GM18507 (cell line): ENCODE measurements at regions not wholly inside any gene's neighbourhood (a gene's known extent, or its start where the extent isn't known, plus 50 kb on each side); places are given as distances from the start of the nearest gene placed in this dataset.
A peak's percentile ranks its signal among the peaks of the same experiment; 100 is the strongest.

Experiments
- DNase-seq: peaks from one replicate; pipeline ENCODE4 v3.0.0; 2011; ENCODE audit warnings: low read depth; ENCODE audit not compliant: insufficient read length; ENCODE audit errors: extremely low spot score
- FAIRE-seq: peaks from 2 replicates; lab custom pipeline; 2011; peaks lifted over from hg19 to GRCh38; lab: Jason Lieb, UNC

DNA sequence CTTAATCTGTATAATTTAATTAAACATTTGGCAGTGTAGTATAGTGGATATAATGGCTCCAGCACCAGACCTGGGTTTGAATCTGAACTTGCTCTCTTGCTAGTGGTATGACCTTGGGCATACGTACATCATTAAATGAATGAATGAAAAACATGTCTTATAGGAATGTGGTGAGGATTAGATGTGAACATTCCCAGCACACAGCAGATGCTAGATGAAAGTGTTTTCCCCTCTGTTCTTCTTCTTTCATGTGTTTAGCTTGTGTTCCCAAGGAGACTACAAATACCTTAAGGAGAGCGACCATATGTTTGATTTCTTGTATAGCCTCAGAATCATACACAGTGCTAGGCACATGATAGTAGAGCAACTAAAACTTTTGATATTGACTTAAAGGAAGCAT lies 56.5 kb downstream of the CT47B1 start:
- DNase-seq: no peak
- FAIRE-seq: no peak

DNA sequence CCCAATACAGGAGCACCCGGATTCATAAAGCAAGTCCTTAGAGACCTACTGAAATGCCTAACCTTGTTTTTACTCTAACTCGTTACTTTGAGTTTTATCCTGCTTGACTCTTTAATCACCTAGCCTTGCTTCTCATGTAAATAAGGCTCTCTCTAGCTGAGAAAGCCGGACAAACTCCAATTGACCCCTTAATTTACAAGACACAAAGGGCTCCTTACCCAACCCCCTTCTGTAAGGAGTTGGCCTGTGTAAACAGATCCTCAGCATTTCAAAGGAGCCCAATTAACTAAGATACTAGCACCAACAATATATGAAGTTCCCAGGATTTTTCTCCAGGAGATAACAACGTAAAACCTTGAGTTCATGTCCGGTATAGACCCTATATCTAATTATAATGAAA lies 61.7 kb downstream of the CT47B1 start:
- FAIRE-seq (no peak), DNase-seq (no peak)

DNA sequence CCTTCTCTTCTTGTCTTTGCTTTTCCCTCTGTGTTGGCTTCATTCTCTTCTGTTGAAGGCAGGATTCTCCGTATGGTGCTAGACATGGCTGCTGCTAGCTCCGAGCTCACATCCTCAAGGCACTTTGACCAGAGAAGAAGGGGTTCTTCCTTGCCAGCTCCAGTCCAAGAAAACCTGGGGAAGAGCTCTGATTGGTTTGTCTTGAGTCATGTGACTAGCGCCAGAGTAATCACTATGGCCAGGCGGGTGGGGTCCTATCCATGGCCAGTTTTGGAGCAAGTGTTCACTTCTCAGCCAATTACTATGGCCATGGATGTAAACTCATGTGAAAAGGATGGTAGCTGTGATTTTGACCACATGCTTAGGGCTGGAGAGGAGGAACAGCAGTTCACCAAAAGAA lies 74.2 kb downstream of the CT47B1 start:
- DNase-seq (no peak), FAIRE-seq (no peak)

DNA sequence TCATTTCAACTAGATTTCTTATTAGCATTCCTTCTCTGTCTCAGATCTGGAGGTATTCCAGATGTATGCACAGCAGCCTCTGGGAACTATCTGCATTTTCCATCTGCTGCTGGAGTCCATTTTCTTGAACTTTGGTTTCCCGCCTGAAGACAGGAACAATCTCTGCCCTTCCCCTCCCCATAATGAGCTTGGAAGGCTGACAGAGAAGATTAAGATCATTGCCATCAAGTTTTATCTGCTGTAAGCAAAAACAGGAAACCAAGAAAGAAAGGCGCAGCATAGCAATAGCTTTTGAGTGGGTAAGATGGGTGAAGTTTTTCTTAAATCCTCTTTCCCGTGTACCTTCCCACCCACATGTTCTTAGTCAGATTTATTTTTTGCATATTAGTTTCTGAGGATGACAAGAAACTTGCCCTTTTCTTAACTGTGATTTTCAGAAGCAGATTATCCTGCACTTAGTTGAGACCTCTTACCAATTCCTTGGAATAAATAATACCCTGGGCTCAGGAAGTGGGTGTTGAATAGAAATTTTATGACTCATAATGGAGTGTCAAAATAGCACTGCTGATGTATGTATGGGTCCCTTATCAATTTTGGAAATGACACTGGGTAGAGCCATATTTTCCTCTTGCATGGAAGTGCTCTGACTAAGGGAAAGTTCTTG lies 78.3 kb downstream of the CT47B1 start:
- FAIRE-seq (no peak), DNase-seq (no peak)

DNA sequence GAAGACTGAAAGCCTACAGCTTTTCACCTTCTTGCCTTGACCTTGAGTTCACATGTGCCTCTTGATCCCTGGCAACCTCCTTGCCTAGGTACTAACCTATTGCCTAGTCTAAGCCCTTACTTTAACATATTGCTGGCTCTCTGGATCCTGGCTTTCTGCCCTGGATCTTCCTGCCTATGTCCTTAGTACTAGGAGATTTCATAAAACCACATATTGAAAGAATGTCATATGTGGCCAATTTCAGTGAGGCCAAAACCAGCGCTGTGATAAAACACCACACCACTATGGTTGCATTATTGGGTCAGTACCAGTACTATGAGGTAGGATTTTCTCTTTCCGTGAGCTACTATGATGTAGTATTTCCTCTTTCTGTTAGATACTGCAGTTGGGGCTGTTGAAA lies 80.4 kb downstream of the CT47B1 start:
- no peak for FAIRE-seq
- no peak for DNase-seq

DNA sequence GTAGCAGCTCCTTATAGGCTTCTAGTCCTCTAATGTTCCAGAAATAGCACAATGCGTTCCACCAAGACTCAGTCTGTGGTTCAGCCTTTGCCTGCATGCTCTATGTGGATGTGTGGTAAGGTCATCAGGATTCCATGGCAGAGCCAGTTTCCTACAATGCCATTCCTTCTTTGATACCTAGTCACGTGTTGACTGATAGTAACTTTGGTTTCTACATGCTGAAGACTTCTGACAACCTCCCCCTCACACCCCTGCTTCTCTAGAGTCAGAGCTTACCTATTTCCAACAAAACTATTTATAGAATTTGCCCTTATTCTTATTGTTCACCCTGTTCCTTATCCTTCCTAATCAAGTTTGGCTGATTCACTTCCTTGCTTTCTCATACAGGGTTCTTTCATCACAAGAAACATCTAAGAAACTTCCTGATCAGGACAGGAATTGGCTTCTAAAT lies 81.1 kb downstream of the CT47B1 start:
- no peak for FAIRE-seq
- DNase-seq: no peak

DNA sequence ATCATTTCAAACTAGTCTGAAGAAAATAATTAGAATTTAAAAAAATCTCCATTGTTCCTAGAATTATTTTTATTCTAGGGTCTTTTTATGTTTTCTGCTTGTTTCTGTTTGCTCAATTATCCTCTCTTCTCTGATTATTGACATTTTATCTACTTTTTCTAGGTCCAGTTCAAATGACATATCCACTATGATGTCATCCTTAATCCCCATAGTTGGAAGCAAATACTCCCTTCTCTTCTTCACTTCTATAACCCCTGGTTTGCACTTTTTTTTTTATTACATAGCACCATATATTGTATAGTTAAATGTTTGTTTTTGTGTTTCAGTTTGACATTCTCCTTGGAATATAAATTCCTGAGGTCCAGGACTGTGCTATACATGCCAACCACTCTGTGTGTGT lies 82.6 kb downstream of the CT47B1 start:
- FAIRE-seq: no peak

DNA sequence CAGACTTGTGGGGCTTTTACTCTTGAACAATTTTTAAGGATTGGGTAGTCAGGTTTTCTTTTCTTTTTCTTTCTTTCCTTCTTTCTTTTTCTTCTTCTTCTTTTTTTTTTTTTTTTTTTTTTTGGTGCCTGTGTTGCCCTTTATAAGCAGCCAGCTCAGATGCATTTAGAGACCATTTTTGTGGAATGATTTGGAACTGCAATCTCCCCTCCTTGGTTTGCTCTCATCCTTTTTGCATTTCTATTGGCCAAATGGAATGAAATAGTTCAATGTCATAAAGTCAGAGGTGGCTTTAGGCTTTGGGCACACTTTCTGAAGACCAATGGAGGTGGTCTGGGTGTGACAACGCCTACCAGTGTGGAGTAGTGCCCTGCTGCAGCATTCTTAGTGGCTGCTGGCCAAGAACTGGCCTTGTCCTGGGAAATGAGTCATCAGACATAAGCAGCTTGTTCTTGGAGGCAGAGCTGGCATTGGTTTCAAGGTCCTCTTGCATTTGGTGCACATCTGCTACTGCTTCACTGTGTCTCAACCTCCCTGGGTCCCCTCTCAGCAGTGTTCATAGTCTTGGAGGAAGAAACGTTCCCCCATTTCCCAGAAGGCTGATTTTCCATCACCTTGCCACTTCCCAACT lies 84.5 kb downstream of the CT47B1 start:
- DNase-seq (no peak), FAIRE-seq (no peak)

More for the DNA sequence above, 82.6 kb downstream of the CT47B1 start:
- DNase-seq: no peak

DNA sequence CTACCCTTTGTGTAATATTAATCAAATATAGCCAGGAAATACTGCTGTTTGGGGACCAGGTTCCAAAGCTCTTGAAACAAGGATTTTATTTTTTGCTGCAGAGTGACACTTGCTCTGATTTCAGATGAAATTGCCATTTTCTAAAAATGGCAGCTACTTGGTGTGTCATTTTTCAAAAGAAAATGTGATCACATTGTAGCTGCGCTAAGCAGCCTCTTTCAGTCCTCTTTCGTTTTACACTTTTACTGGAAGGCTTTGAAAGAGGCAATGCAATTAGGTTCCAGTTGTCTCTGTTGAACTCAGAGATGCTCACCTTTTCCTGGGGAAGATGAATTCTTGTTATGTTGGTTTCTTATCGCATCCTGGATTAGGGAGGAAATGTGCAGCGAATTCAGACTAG lies 85.1 kb downstream of the CT47B1 start:
- FAIRE-seq (no peak), DNase-seq (no peak)

DNA sequence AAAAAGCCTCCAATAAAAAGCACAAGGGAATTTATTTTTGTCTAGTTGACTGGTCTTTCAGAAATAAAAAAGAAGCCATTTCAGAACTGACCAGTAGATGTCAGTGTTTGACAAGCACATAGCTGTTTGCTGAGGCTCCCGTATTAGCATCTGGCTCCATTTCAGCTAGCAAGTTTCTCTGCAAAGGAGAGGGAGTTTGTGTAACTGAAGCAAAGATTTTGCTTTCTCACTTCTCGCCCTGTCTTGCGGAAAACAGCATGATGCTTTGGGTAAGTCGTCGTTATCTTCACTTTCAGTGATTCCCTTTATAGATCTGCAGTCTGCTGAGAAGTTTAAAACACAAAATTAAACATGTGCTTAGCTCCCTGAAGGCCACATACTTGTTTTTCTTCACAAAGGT lies 85.5 kb downstream of the CT47B1 start:
- DNase-seq (peak; percentile 9), FAIRE-seq (peak; percentile 91)

DNA sequence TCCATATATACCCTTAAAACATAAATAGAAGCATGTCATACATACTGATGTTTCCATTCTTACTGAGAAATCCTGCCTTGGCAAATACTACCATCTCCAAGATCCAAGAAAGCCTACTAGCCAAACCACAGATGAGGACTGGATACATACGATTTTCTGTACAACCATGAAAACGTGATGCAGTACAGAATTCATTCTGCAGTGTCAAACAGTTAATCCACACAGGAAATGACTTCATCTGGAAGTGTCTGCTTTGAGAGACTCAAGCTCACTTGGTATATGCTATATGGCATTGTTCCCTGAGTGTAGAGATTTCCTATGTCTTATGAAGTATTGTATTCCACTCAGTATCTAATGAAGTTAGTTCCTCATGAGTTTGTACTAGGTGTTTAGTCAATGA lies 94.3 kb downstream of the CT47B1 start:
- FAIRE-seq (no peak), DNase-seq (no peak)

DNA sequence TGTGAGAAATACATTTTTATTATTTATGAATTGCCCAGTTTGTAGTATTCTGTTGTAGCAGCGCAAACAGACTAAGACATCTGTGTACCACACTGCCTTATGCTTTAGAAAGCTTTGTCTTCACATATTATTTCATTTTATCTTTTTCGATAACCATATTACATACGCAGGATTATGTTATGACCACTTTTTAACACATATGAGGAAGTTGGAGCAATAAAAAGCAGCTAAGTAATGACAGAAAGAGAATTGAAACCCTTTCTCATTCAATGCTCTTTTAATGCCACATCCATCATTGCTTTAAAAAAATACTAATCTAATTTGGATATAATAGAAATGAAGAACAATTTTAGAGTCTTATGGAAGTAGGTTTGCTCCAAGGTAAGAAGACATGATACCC lies 99.7 kb downstream of the CT47B1 start:
- no peak for DNase-seq
- no peak for FAIRE-seq

DNA sequence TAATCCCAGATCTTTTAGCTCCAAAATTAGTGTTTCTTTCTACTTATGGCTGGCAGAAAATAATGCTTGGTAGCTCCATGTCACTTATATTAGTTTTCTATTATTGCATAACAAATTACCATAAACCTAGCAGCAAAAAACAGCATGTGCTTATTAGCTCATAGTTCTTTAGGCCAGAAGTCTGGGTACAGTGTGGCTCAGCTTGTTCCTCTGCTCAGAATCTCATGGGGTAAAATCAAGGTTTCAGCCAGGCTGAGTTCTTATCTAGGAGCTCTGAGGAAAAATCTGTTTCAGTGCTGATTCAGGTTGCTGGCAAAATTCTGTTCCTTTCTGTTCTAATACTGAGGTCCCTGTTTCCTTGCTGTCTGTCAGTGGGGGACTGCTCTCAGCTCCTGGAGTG lies 101.1 kb downstream of the CT47B1 start:
- DNase-seq: no peak
- FAIRE-seq: peak; percentile 51

DNA sequence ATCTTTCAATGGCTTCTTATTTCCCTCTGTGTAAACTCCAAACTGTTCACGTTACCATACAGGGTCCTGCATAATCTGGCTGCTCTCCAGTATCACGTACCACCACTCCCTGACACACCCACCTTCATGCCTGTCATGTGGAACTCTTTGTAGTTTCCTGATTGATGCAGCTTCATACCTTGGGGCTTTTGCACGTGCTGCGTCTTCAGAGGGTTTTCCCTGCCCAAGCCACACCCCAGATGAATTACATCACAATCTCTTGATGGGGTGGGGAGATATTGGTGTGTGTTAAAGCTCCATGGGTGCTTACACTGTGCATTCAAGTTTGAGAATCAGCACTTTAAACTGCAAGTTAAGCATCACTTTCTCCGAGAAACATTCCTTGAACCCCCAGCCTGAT lies 101.9 kb downstream of the CT47B1 start:
- DNase-seq (no peak), FAIRE-seq (no peak)

DNA sequence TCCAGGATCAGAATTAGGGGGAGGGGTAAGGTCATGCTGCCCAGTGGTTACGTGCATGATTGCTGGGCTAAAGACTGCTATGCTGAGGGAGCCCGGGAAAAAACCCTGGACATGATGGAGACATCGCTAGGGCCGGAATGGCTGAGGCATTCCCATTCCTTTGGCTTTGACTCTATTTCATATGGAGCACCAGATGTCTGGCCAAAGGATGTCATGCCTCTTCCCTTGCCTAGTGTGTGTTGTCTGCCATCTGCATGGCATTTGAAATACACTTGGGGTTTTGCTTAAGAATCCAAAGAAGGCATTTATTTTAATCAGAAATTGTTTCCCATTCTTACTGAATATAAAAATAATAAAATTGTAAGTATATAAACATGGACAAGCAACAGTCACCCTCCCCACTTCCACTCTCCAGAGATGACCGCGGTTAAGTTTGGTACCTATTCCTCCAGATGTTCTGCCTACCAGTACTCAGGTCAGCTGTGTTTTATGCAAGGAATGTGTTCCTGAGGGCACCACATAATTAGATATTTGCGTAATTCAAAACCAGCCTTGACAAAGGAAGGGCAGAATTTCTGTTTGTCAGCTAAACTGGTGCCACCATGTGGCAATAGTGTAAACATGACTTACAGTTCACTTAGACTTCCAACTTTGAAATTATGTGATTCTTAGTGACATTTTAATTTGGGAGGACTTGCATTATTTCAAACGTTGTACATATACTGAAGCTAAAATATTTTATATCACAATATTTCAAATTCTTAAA lies 105.9 kb downstream of the CT47B1 start:
- peak; percentile 87 for FAIRE-seq
- no peak for DNase-seq

DNA sequence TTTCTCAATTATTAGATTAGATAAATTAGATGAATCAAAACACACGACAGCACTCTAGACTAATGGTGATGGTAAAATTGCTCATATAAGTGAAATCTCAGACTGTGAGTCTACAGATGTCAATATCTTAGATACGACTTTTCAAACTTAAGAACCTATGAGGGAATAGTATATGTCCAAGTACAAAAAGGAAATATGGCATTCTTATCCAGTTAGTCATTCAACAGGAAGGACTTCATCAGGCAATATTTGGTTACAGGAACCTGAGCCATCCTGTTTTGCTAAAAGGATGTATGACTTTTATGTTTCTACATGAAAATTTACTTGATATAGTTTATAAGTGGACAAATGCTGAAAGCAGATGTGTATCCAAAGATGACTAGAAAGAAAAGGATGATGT lies 107.0 kb downstream of the CT47B1 start:
- FAIRE-seq (no peak), DNase-seq (no peak)

DNA sequence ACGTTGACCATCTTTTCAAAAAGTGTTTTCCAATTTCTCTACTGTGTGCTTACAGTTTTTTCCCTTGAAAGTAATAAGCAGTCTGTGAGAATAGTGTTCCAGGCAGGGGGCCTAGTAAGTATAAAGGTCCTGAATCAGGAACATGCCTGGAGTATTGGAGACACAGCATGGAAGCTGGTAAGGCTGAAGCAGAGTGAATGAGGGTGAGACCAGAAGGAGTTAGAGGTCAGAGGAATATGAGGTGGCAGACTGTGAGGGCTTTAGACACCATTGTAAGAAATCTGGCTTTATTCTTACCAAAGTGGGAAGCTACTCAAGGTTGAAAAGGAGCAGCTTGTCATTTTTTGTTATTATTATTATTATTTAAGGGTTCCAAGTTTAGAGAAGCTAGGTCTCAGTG lies 107.4 kb downstream of the CT47B1 start:
- DNase-seq (no peak), FAIRE-seq (no peak)

DNA sequence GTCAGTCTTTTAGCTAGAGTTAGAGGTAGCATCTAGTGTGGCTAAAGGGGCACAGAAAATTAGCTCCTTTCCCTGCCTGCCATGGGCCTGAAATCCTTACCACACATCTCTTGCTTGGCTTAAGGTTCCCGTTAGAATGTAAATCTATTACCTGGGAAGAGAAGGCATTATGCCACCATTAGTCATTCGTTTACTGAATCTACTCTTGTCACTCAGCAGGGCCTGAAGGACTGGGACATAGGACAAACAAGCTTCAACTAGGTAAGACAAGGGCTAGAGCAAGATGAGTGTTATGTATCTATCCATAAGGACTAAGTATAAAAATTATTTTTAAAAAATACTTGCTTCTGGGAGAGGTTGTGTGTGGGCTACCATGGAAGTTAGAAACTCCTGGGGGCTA lies 112.4 kb downstream of the CT47B1 start:
- FAIRE-seq (peak; percentile 9), DNase-seq (no peak)

DNA sequence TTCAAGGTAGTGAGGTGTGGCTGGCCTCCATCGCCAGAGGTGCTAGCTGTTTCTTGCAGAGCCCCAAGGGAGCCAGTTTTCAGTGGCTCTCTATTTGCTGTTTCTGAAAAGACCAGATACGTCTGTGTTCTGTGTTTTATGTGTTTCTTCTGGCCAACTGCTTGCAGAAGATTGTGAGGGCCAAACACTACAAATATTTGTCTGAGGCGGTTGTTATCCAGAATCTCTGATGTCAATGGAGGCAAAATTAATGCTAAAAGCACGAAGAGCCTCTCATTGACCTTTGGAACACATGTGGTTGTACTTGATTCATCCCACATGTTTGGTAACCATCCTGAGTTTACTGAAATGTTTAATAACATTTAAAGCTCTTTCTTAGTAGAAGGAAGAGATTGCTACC lies 113.9 kb downstream of the CT47B1 start:
- DNase-seq (no peak), FAIRE-seq (no peak)

DNA sequence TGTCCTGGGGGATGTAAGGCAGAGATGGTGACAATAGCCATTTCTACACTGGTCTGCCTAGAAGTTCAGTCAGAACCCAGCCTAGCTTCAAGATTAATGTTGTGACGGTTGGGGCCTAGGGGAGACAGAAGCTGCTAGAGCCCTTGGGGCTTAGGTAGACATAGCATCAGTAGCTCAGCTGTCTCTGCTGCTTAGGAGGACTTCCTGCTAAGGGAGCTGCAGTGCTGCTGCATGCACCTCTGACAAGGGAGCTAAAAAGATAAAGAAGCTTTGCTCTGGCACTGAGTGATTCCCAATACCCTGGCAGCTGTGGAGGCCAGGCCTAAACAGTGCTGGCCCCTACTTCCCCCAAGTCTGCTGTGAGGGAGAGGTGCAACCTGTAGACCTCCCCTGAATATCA lies 116.0 kb downstream of the CT47B1 start:
- DNase-seq (no peak), FAIRE-seq (no peak)
